NCI-H2227 treated with DMSO at 0.1 percent for 48 hours (cell line): ENCODE measurements at regions not wholly inside any gene's neighbourhood (a gene's known extent, or its start where the extent isn't known, plus 50 kb on each side); places are given as distances from the start of the nearest gene placed in this dataset.

Source experiments
- DNase-seq: peaks from one replicate; lab custom pipeline; 2025; lab: John Stamatoyannopoulos, UW

- no peak for DNase-seq
These were observed 521.3 kb downstream of the TBC1D22A start for GRCh38 chr22:47283616-47284270.

- no peak for DNase-seq
These were observed 520.4 kb downstream of the TBC1D22A start for GRCh38 chr22:47282851-47283250.

GRCh38 chr22:47282366-47282765 is 519.9 kb downstream of the TBC1D22A start:
- DNase-seq, result no peak

GRCh38 chr22:47281126-47282106 is 519.0 kb downstream of the TBC1D22A start:
- DNase-seq, result no peak

- DNase-seq, result no peak
These were observed 517.9 kb downstream of the TBC1D22A start for GRCh38 chr22:47280301-47280700.

GRCh38 chr22:47279746-47280145 is 517.3 kb downstream of the TBC1D22A start:
- DNase-seq, result no peak

- no peak for DNase-seq
These were observed 516.9 kb downstream of the TBC1D22A start for GRCh38 chr22:47279337-47279736.

- no peak for DNase-seq
These were observed 516.2 kb downstream of the TBC1D22A start for GRCh38 chr22:47278655-47279054.

- DNase-seq, result no peak
These were observed 515.1 kb downstream of the TBC1D22A start for GRCh38 chr22:47277531-47277930.

GRCh38 chr22:47276991-47277390 is 514.5 kb downstream of the TBC1D22A start:
- no peak for DNase-seq

- DNase-seq, result no peak
These were observed 514.0 kb downstream of the TBC1D22A start for GRCh38 chr22:47276450-47276820.

- DNase-seq, result no peak
These were observed 513.4 kb downstream of the TBC1D22A start for GRCh38 chr22:47275605-47276449.

- no peak for DNase-seq
These were observed 511.7 kb downstream of the TBC1D22A start for GRCh38 chr22:47274196-47274595.

- no peak for DNase-seq
These were observed 508.1 kb downstream of the TBC1D22A start for GRCh38 chr22:47270463-47271135.

- DNase-seq, result no peak
These were observed 507.2 kb downstream of the TBC1D22A start for GRCh38 chr22:47269516-47270088.

- no peak for DNase-seq
These were observed 505.2 kb downstream of the TBC1D22A start for GRCh38 chr22:47267513-47268282.

GRCh38 chr22:47266329-47266728 is 503.9 kb downstream of the TBC1D22A start:
- DNase-seq, result no peak

- DNase-seq, result no peak
These were observed 498.1 kb downstream of the TBC1D22A start for GRCh38 chr22:47260551-47260950.

GRCh38 chr22:47259990-47260389 is 497.5 kb downstream of the TBC1D22A start:
- no peak for DNase-seq

GRCh38 chr22:47259049-47259448 is 496.6 kb downstream of the TBC1D22A start:
- DNase-seq, result no peak

GRCh38 chr22:47257976-47258375 is 495.5 kb downstream of the TBC1D22A start:
- DNase-seq, result no peak
